ENCODE measurements at regions not wholly inside any gene's neighbourhood (a gene's known extent, or its start where the extent isn't known, plus 50 kb on each side); places are given as distances from the start of the nearest gene placed in this dataset.

DNA sequence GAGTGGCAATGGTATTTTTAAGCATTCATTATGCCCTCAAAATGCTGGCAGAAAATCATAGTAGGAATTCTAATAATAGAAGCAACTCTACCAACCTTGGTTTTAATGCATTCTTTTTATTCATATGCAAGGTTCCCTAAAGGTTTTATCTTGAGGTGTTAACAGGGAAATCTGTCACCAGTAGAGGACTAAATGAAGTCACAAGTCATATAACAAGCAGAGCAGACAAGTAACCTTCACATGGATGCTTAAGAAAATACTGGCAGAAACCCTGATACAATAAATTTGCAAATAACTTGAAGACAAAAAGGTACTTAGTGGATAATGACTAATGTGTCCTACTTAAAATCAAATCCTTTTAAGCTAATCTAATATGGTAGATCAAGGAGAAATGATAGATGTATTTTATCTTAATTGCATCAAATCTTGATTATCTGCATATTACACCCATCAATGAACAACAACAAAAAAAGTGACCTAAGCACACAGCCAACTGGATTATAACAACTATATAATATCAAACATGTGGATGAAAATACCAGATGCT lies 73.3 kb downstream of the RFC3 start:
- TF ChIP-seq, protein P1, sequence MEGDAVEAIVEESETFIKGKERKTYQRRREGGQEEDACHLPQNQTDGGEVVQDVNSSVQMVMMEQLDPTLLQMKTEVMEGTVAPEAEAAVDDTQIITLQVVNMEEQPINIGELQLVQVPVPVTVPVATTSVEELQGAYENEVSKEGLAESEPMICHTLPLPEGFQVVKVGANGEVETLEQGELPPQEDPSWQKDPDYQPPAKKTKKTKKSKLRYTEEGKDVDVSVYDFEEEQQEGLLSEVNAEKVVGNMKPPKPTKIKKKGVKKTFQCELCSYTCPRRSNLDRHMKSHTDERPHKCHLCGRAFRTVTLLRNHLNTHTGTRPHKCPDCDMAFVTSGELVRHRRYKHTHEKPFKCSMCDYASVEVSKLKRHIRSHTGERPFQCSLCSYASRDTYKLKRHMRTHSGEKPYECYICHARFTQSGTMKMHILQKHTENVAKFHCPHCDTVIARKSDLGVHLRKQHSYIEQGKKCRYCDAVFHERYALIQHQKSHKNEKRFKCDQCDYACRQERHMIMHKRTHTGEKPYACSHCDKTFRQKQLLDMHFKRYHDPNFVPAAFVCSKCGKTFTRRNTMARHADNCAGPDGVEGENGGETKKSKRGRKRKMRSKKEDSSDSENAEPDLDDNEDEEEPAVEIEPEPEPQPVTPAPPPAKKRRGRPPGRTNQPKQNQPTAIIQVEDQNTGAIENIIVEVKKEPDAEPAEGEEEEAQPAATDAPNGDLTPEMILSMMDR (conservative IDR thresholded peaks at IDR 0.05; ENCODE audit: low read length): no peak
- TF ChIP-seq EZH2phosphoT487 (IDR thresholded peaks at IDR 0.05; ENCODE audit: borderline replicate concordance): no peak
